ENCODE measurements at regions not wholly inside any gene's neighbourhood (a gene's known extent, or its start where the extent isn't known, plus 50 kb on each side); places are given as distances from the start of the nearest gene placed in this dataset.

GRCh38 chr4:4695497-4695896, 153.6 kb upstream of the STX18 start:
- Histone ChIP-seq H3K27me3 (ENCODE audit: insufficient read depth, low read length, poor library complexity) (no peaks in the 10 kb centered on the region), H2BK120ac (ENCODE audit: low read depth, low read length) (no peak overlapping the region), H3K27ac (ENCODE audit: low read depth, low read length) (no peak overlapping the region), H3K4ac (ENCODE audit: low read depth, low read length) (no peak overlapping the region), H3K9ac (ENCODE audit: low read length) (no peak overlapping the region), H3K23ac (ENCODE audit: low read length) (no peak overlapping the region), H3K18ac (ENCODE audit: low read length) (no peak overlapping the region), H3K4me1 (ENCODE audit: control insufficient read depth, low read depth, low read length) (no peaks in the 10 kb centered on the region), H3K79me1 (ENCODE audit: low read length) (no peaks in the 10 kb centered on the region), H2AK5ac (ENCODE audit: low read length) (no peak overlapping the region), H4K8ac (ENCODE audit: low read depth, low read length) (no peak overlapping the region), H2BK5ac (ENCODE audit: low read length) (no peak overlapping the region), H3K4me3 (ENCODE audit: low read length) (no peak overlapping the region), H3K4me2 (ENCODE audit: low read length) (no peak overlapping the region), H4K5ac (ENCODE audit: low read length) (no peak overlapping the region), H2BK15ac (replicated peaks; ENCODE audit: low read depth) (no peak overlapping the region), H3K36me3 (ENCODE audit: control insufficient read depth, insufficient read depth, low read length) (no peaks in the 10 kb centered on the region), H3K56ac (ENCODE audit: low read length) (no peak overlapping the region), H3K79me2 (ENCODE audit: control insufficient read depth, insufficient read depth, low read length) (no peaks in the 10 kb centered on the region)
- no peak for DNase-seq
- no CpG with 5 or more reads among the region's 1 CpG for WGBS (ENCODE audit: extremely low coverage, insufficient coverage, low lambda C conversion rate)

GRCh38 chr4:4694827-4695226, 153.0 kb upstream of the STX18 start:
- H2BK5ac ChIP-seq (ENCODE audit: low read length): no peak overlapping the region
- DNase-seq: no peak
- H3K36me3 ChIP-seq (ENCODE audit: control insufficient read depth, insufficient read depth, low read length): no peaks in the 10 kb centered on the region
- no peaks in the 10 kb centered on the region for H3K4me1 ChIP-seq (ENCODE audit: control insufficient read depth, low read depth, low read length)
- no peak overlapping the region for H4K5ac ChIP-seq (ENCODE audit: low read length)
- no peak overlapping the region for H4K8ac ChIP-seq (ENCODE audit: low read depth, low read length)
- no peak overlapping the region for H3K4me2 ChIP-seq (ENCODE audit: low read length)
- H3K4ac ChIP-seq (ENCODE audit: low read depth, low read length): no peak overlapping the region
- no peak overlapping the region for H3K56ac ChIP-seq (ENCODE audit: low read length)
- no peak overlapping the region for H3K23ac ChIP-seq (ENCODE audit: low read length)
- H3K27me3 ChIP-seq (ENCODE audit: insufficient read depth, low read length, poor library complexity): no peaks in the 10 kb centered on the region
- H3K27ac ChIP-seq (ENCODE audit: low read depth, low read length): no peak overlapping the region
- H3K79me1 ChIP-seq (ENCODE audit: low read length): no peaks in the 10 kb centered on the region
- H3K9ac ChIP-seq (ENCODE audit: low read length): no peak overlapping the region
- H3K18ac ChIP-seq (ENCODE audit: low read length): no peak overlapping the region
- no peak overlapping the region for H2AK5ac ChIP-seq (ENCODE audit: low read length)
- H3K4me3 ChIP-seq (ENCODE audit: low read length): no peak overlapping the region
- no peaks in the 10 kb centered on the region for H3K79me2 ChIP-seq (ENCODE audit: control insufficient read depth, insufficient read depth, low read length)
- H2BK120ac ChIP-seq (ENCODE audit: low read depth, low read length): no peak overlapping the region
- H2BK15ac ChIP-seq (replicated peaks; ENCODE audit: low read depth): no peak overlapping the region

GRCh38 chr4:4694296-4694772, 152.5 kb upstream of the STX18 start:
- no peak overlapping the region for H2AK5ac ChIP-seq (ENCODE audit: low read length)
- no peak overlapping the region for H3K9ac ChIP-seq (ENCODE audit: low read length)
- no peak overlapping the region for H2BK120ac ChIP-seq (ENCODE audit: low read depth, low read length)
- H3K4me1 ChIP-seq (ENCODE audit: control insufficient read depth, low read depth, low read length): no peaks in the 10 kb centered on the region
- no peak overlapping the region for H3K27ac ChIP-seq (ENCODE audit: low read depth, low read length)
- no peaks in the 10 kb centered on the region for H3K79me1 ChIP-seq (ENCODE audit: low read length)
- no peak overlapping the region for H3K4me3 ChIP-seq (ENCODE audit: low read length)
- peak overlapping the region; percentile 1 for H3K56ac ChIP-seq (ENCODE audit: low read length)
- H2BK15ac ChIP-seq (replicated peaks; ENCODE audit: low read depth): no peak overlapping the region
- no peaks in the 10 kb centered on the region for H3K27me3 ChIP-seq (ENCODE audit: insufficient read depth, low read length, poor library complexity)
- H3K4ac ChIP-seq (ENCODE audit: low read depth, low read length): no peak overlapping the region
- H3K23ac ChIP-seq (ENCODE audit: low read length): no peak overlapping the region
- no peak overlapping the region for H4K5ac ChIP-seq (ENCODE audit: low read length)
- H4K8ac ChIP-seq (ENCODE audit: low read depth, low read length): no peak overlapping the region
- WGBS (ENCODE audit: extremely low coverage, insufficient coverage, low lambda C conversion rate): no CpG with 5 or more reads among the region's 5 CpGs
- DNase-seq: peak; percentile 81
- H3K18ac ChIP-seq (ENCODE audit: low read length): no peak overlapping the region
- H3K4me2 ChIP-seq (ENCODE audit: low read length): no peak overlapping the region
- H2BK5ac ChIP-seq (ENCODE audit: low read length): no peak overlapping the region
- H3K36me3 ChIP-seq (ENCODE audit: control insufficient read depth, insufficient read depth, low read length): no peaks in the 10 kb centered on the region
- H3K79me2 ChIP-seq (ENCODE audit: control insufficient read depth, insufficient read depth, low read length): no peaks in the 10 kb centered on the region

- no peaks in the 10 kb centered on the region for H3K79me2 ChIP-seq (ENCODE audit: control insufficient read depth, insufficient read depth, low read length)
- H3K27me3 ChIP-seq (ENCODE audit: insufficient read depth, low read length, poor library complexity): no peaks in the 10 kb centered on the region
- no peak overlapping the region for H3K4ac ChIP-seq (ENCODE audit: low read depth, low read length)
- no peak overlapping the region for H2BK120ac ChIP-seq (ENCODE audit: low read depth, low read length)
- H3K4me3 ChIP-seq (ENCODE audit: low read length): no peak overlapping the region
- no peak for DNase-seq
- no peak overlapping the region for H3K18ac ChIP-seq (ENCODE audit: low read length)
- no peak overlapping the region for H3K56ac ChIP-seq (ENCODE audit: low read length)
- H2BK15ac ChIP-seq (replicated peaks; ENCODE audit: low read depth): no peak overlapping the region
- H3K23ac ChIP-seq (ENCODE audit: low read length): no peak overlapping the region
- no peak overlapping the region for H4K8ac ChIP-seq (ENCODE audit: low read depth, low read length)
- no peaks in the 10 kb centered on the region for H3K4me1 ChIP-seq (ENCODE audit: control insufficient read depth, low read depth, low read length)
- no peaks in the 10 kb centered on the region for H3K36me3 ChIP-seq (ENCODE audit: control insufficient read depth, insufficient read depth, low read length)
- no peak overlapping the region for H2AK5ac ChIP-seq (ENCODE audit: low read length)
- H2BK5ac ChIP-seq (ENCODE audit: low read length): no peak overlapping the region
- H4K5ac ChIP-seq (ENCODE audit: low read length): no peak overlapping the region
- no peak overlapping the region for H3K4me2 ChIP-seq (ENCODE audit: low read length)
- H3K79me1 ChIP-seq (ENCODE audit: low read length): no peaks in the 10 kb centered on the region
- H3K27ac ChIP-seq (ENCODE audit: low read depth, low read length): no peak overlapping the region
- no CpG with 5 or more reads among the region's 8 CpGs for WGBS (ENCODE audit: extremely low coverage, insufficient coverage, low lambda C conversion rate)
- peak overlapping the region; percentile 12 for H3K9ac ChIP-seq (ENCODE audit: low read length)
These were observed 152.0 kb upstream of the STX18 start for GRCh38 chr4:4693755-4694295.

GRCh38 chr4:4693258-4693657, 151.4 kb upstream of the STX18 start:
- no peaks in the 10 kb centered on the region for H3K36me3 ChIP-seq (ENCODE audit: control insufficient read depth, insufficient read depth, low read length)
- H3K79me2 ChIP-seq (ENCODE audit: control insufficient read depth, insufficient read depth, low read length): no peaks in the 10 kb centered on the region
- no peak overlapping the region for H2AK5ac ChIP-seq (ENCODE audit: low read length)
- H3K27ac ChIP-seq (ENCODE audit: low read depth, low read length): no peak overlapping the region
- H3K4me1 ChIP-seq (ENCODE audit: control insufficient read depth, low read depth, low read length): no peaks in the 10 kb centered on the region
- H3K79me1 ChIP-seq (ENCODE audit: low read length): no peaks in the 10 kb centered on the region
- H3K56ac ChIP-seq (ENCODE audit: low read length): no peak overlapping the region
- no peak overlapping the region for H2BK5ac ChIP-seq (ENCODE audit: low read length)
- H2BK120ac ChIP-seq (ENCODE audit: low read depth, low read length): no peak overlapping the region
- no peak for DNase-seq
- no peak overlapping the region for H3K4me2 ChIP-seq (ENCODE audit: low read length)
- H2BK15ac ChIP-seq (replicated peaks; ENCODE audit: low read depth): no peak overlapping the region
- no peak overlapping the region for H4K5ac ChIP-seq (ENCODE audit: low read length)
- no peak overlapping the region for H3K23ac ChIP-seq (ENCODE audit: low read length)
- WGBS (ENCODE audit: extremely low coverage, insufficient coverage, low lambda C conversion rate): no CpG with 5 or more reads among the region's 3 CpGs
- H3K9ac ChIP-seq (ENCODE audit: low read length): no peak overlapping the region
- H3K27me3 ChIP-seq (ENCODE audit: insufficient read depth, low read length, poor library complexity): no peaks in the 10 kb centered on the region
- no peak overlapping the region for H3K4ac ChIP-seq (ENCODE audit: low read depth, low read length)
- no peak overlapping the region for H3K4me3 ChIP-seq (ENCODE audit: low read length)
- no peak overlapping the region for H3K18ac ChIP-seq (ENCODE audit: low read length)
- H4K8ac ChIP-seq (ENCODE audit: low read depth, low read length): no peak overlapping the region

- Histone ChIP-seq H3K56ac (ENCODE audit: low read length) (no peak overlapping the region), H3K27ac (ENCODE audit: low read depth, low read length) (no peak overlapping the region), H3K36me3 (ENCODE audit: control insufficient read depth, insufficient read depth, low read length) (no peaks in the 10 kb centered on the region), H3K4me2 (ENCODE audit: low read length) (no peak overlapping the region), H3K9ac (ENCODE audit: low read length) (no peak overlapping the region), H3K23ac (ENCODE audit: low read length) (no peak overlapping the region), H3K79me2 (ENCODE audit: control insufficient read depth, insufficient read depth, low read length) (no peaks in the 10 kb centered on the region), H2BK5ac (ENCODE audit: low read length) (no peak overlapping the region), H3K18ac (ENCODE audit: low read length) (no peak overlapping the region), H3K79me1 (ENCODE audit: low read length) (no peaks in the 10 kb centered on the region), H3K4ac (ENCODE audit: low read depth, low read length) (no peak overlapping the region), H3K27me3 (ENCODE audit: insufficient read depth, low read length, poor library complexity) (no peaks in the 10 kb centered on the region), H2AK5ac (ENCODE audit: low read length) (no peak overlapping the region), H3K4me1 (ENCODE audit: control insufficient read depth, low read depth, low read length) (no peaks in the 10 kb centered on the region), H3K4me3 (ENCODE audit: low read length) (no peak overlapping the region), H2BK120ac (ENCODE audit: low read depth, low read length) (no peak overlapping the region), H2BK15ac (replicated peaks; ENCODE audit: low read depth) (no peak overlapping the region), H4K8ac (ENCODE audit: low read depth, low read length) (no peak overlapping the region), H4K5ac (ENCODE audit: low read length) (no peak overlapping the region)
- DNase-seq: no peak
- WGBS (ENCODE audit: extremely low coverage, insufficient coverage, low lambda C conversion rate): no CpG with 5 or more reads among the region's 2 CpGs
These were observed 149.0 kb upstream of the STX18 start for GRCh38 chr4:4690854-4691253.

Data from mesendoderm (in vitro differentiated cells).